PC-3 (cell line): ENCODE measurements at regions not wholly inside any gene's neighbourhood (a gene's known extent, or its start where the extent isn't known, plus 50 kb on each side); places are given as distances from the start of the nearest gene placed in this dataset.

ENCODE experiments used
- ATAC-seq: fragments of 200-7000 bp; cut with Tn5 transposase; 2 replicates; pipeline ENCODE4 v1.9.1; 2020; ENCODE audit warnings: mild to moderate bottlenecking, moderate library complexity
- BruUV-seq: library from RNA; stranded (reverse); fragments of 400-500 nt; replicated peaks from 2 replicates; lab custom pipeline; 2021; lab: Mats Ljungman, UMichigan
- CTCF ChIA-PET: fragments of 300-600 bp; sonication (Branson Sonifier 250); formaldehyde crosslinking; loops from one replicate; lab custom pipeline; 2022; ENCODE audit warnings: antibody characterized with exemption; lab: Charles Lee
- POLR2A ChIA-PET: fragments of 300-600 bp; sonication (Branson Sonifier 250); formaldehyde crosslinking; loops from one replicate; lab custom pipeline; 2022; ENCODE audit warnings: antibody characterized with exemption; ENCODE audit not compliant: unreplicated experiment; lab: Charles Lee
- DNase-seq: peaks from one replicate; pipeline ENCODE4 v3.0.0-alpha.2; 2015
- H2AFZ ChIP-seq: fragments of 300-600 bp; sonication (generic); 2 replicates; pipeline ENCODE4 v1.6.0; 2016; ENCODE audit warnings: antibody characterized with exemption, low read length
- H3F3A ChIP-seq: fragments of 300-600 bp; sonication (generic); one replicate; pipeline ENCODE4 v1.6.0; 2017; ENCODE audit warnings: antibody characterized with exemption, low read length, control low read depth, mild to moderate bottlenecking; ENCODE audit not compliant: unreplicated experiment
- H3K27ac ChIP-seq: fragments of 300-600 bp; sonication (generic); 2 replicates; pipeline ENCODE4 v1.5.1; 2016; ENCODE audit warnings: mild to moderate bottlenecking, low read length
- H3K27me3 ChIP-seq: fragments of 300-600 bp; sonication (generic); 2 replicates; pipeline ENCODE4 v1.6.1; 2016; ENCODE audit warnings: low read length, mixed read lengths
- H3K36me3 ChIP-seq: fragments of 300-600 bp; sonication (generic); 2 replicates; pipeline ENCODE4 v1.6.1; 2016; ENCODE audit warnings: low read depth, mixed run types, low read length, mixed read lengths
- H3K4me1 ChIP-seq: fragments of 300-600 bp; sonication (generic); 2 replicates; pipeline ENCODE4 v1.5.1; 2016; ENCODE audit warnings: low read length; ENCODE audit not compliant: insufficient read depth
- H3K4me2 ChIP-seq: fragments of 300-600 bp; sonication (generic); 2 replicates; pipeline ENCODE4 v1.6.0; 2016; ENCODE audit warnings: low read length
- H3K4me3 ChIP-seq: fragments of 300-600 bp; sonication (generic); 2 replicates; pipeline ENCODE4 v1.5.1; 2016; ENCODE audit warnings: mild to moderate bottlenecking, low read length, mixed read lengths
- H3K79me2 ChIP-seq: fragments of 300-600 bp; sonication (generic); 2 replicates; pipeline ENCODE4 v1.6.1; 2017; ENCODE audit warnings: low read length, mixed read lengths
- H3K9ac ChIP-seq: fragments of 300-600 bp; sonication (generic); 2 replicates; pipeline ENCODE4 v1.6.0; 2016; ENCODE audit warnings: mild to moderate bottlenecking, low read length
- H3K9me2 ChIP-seq: fragments of 300-600 bp; sonication (generic); replicated peaks from 2 replicates; pipeline ENCODE4 v1.6.1; 2016; ENCODE audit warnings: mixed run types, low read length, mixed read lengths
- H3K9me3 ChIP-seq: fragments of 300-600 bp; sonication (generic); 2 replicates; pipeline ENCODE4 v1.6.1; 2016; ENCODE audit warnings: low read length, mixed read lengths
- H4K20me1 ChIP-seq: fragments of 300-600 bp; sonication (generic); 2 replicates; pipeline ENCODE4 v1.6.1; 2016; ENCODE audit warnings: low read length, mixed read lengths
- CTCF ChIP-seq: fragments of 300-600 bp; sonication (generic); conservative IDR thresholded peaks from 2 replicates; pipeline ENCODE4 v1.5.1; 2017; ENCODE audit warnings: antibody characterized with exemption, low read depth, mild to moderate bottlenecking, low read length
- EZH2 ChIP-seq: fragments of 300-600 bp; sonication (generic); IDR thresholded peaks from one replicate; pipeline ENCODE4 v1.6.1; 2017; ENCODE audit warnings: antibody characterized with exemption, mild to moderate bottlenecking, low read length; ENCODE audit not compliant: unreplicated experiment
- EZH2phosphoT487 ChIP-seq: fragments of 300-600 bp; sonication (generic); IDR thresholded peaks from 2 replicates; pipeline ENCODE4 v1.6.1; 2018; ENCODE audit warnings: mild to moderate bottlenecking, antibody characterized with exemption, low read length, borderline replicate concordance
- intact Hi-C: fragments of 100-400 bp; cut with micrococcal nuclease; formaldehyde crosslinking; loops from 2 replicates; pipeline ENCODE4 v1.9.0; 2023

GRCh38 chrX:16251782-16252181, 84.5 kb downstream of the MAGEB17 start:
- Histone ChIP-seq H3K79me2 (no peaks in the 10 kb centered on the region), H3K27me3 (no peaks in the 10 kb centered on the region), H3K27ac (no peak overlapping the region), H3K36me3 (no peaks in the 10 kb centered on the region), H3K4me1 (no peaks in the 10 kb centered on the region), H3K9me2 (no peaks in the 10 kb centered on the region), H3F3A (no peaks in the 10 kb centered on the region), H4K20me1 (no peaks in the 10 kb centered on the region), H3K4me3 (no peak overlapping the region), H3K4me2 (no peak overlapping the region), H2AFZ (no peak overlapping the region), H3K9me3 (no peaks in the 10 kb centered on the region), H3K9ac (no peak overlapping the region)
- ChIA-PET POLR2A (no interaction called here), CTCF (no interaction called here)
- TF ChIP-seq EZH2phosphoT487 (no peak), EZH2 (no peak), CTCF (no peak)
- no peak for ATAC-seq
- no TSS peak for BruUV-seq
- intact Hi-C loops: no loop called here
- no peak for DNase-seq

- H3K36me3 ChIP-seq: no peaks in the 10 kb centered on the region
- no peaks in the 10 kb centered on the region for H4K20me1 ChIP-seq
- H3K27me3 ChIP-seq: no peaks in the 10 kb centered on the region
- H3K79me2 ChIP-seq: no peaks in the 10 kb centered on the region
- no peaks in the 10 kb centered on the region for H3K9me3 ChIP-seq
- CTCF ChIA-PET: no interaction called here
- no TSS peak for BruUV-seq
- no peaks in the 10 kb centered on the region for H3F3A ChIP-seq
- H2AFZ ChIP-seq: no peak overlapping the region
- H3K27ac ChIP-seq: no peak overlapping the region
- no peak for ATAC-seq
- H3K4me2 ChIP-seq: no peak overlapping the region
- no peaks in the 10 kb centered on the region for H3K9me2 ChIP-seq
- no peak for TF ChIP-seq EZH2phosphoT487
- TF ChIP-seq CTCF: no peak
- no peak for TF ChIP-seq EZH2
- H3K4me1 ChIP-seq: no peaks in the 10 kb centered on the region
- H3K4me3 ChIP-seq: no peak overlapping the region
- POLR2A ChIA-PET: no interaction called here
- intact Hi-C loops: no loop called here
- no peak for DNase-seq
- H3K9ac ChIP-seq: no peak overlapping the region
These were observed 91.6 kb downstream of the MAGEB17 start for GRCh38 chrX:16258882-16259281.

- TF ChIP-seq CTCF (no peak), EZH2 (no peak), EZH2phosphoT487 (no peak)
- Histone ChIP-seq H4K20me1 (no peaks in the 10 kb centered on the region), H3K4me3 (no peak overlapping the region), H2AFZ (no peak overlapping the region), H3K4me1 (no peaks in the 10 kb centered on the region), H3K27me3 (no peaks in the 10 kb centered on the region), H3K27ac (no peak overlapping the region), H3K79me2 (no peaks in the 10 kb centered on the region), H3K9me3 (no peaks in the 10 kb centered on the region), H3K9ac (no peak overlapping the region), H3K9me2 (no peaks in the 10 kb centered on the region), H3F3A (no peaks in the 10 kb centered on the region), H3K4me2 (no peak overlapping the region), H3K36me3 (no peaks in the 10 kb centered on the region)
- POLR2A ChIA-PET: no interaction called here
- peak; percentile 31; the same call in 1 of the 2 replicates for ATAC-seq
- intact Hi-C loops: no loop called here
- BruUV-seq: no TSS peak
- CTCF ChIA-PET: no interaction called here
- no peak for DNase-seq
These were observed 100.2 kb downstream of the MAGEB17 start for GRCh38 chrX:16267431-16267830.
